GM21528 (cell line): ENCODE measurements at regions not wholly inside any gene's neighbourhood (a gene's known extent, or its start where the extent isn't known, plus 50 kb on each side); places are given as distances from the start of the nearest gene placed in this dataset.

ENCODE experiments used
- ATAC-seq: cut with Tn5 transposase; IDR thresholded peaks from one replicate; pipeline ENCODE4 v1.9.1; 2021; ENCODE audit warnings: mild to moderate bottlenecking, moderate library complexity; ENCODE audit not compliant: unreplicated experiment, low FRiP score

DNA sequence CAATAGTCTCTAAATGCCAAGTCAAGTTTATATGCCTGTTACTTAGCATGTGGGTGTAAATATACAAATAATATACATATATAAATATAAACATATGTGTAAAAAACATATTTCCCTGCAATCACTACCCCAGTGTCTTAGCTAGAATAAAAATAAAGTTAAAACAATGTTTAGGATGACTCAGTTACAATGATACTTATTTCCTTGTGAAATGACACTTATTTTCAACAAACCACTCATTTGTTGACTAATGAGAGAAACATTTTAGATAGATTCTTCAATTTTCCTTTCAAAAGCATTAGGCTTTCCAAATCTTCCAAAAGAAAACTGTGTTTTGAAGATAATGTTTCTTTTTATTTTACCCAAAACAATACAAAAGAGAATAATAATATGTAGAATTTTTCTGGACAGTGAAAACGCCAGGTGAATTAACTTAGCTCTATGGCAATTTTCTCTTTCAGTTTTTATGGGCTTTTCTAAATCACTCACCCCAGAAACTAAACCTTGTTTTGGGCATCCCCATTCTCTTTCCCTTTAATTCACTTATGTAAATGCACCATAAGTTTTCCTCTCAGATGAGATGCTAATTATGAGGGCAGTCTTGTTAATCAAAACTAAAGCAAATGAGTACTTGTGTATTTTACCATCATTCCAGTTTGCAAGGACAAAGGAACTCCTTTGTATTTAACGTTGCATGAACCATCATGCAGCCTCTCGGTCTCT is 465.9 kb downstream of the BCAT1 start:
- ATAC-seq: no peak

DNA sequence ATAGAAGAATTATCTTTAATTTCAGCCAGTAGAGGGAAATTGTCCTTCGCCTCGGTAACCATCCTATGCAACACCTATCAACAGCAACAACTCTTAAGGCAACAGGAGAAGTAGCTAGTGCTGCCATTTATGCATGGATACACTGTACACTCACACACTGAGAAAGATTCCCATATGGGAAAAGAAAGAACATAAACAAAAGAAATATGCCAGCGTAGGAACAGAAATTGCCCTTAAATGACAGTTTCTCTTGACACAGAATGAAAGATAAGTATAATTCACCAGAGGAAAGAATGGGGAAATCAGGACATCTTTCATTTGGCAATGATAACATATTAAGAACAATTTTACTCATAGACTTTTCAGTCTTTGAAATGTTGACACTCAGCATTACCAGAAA is 466.9 kb downstream of the BCAT1 start:
- ATAC-seq: no peak

DNA sequence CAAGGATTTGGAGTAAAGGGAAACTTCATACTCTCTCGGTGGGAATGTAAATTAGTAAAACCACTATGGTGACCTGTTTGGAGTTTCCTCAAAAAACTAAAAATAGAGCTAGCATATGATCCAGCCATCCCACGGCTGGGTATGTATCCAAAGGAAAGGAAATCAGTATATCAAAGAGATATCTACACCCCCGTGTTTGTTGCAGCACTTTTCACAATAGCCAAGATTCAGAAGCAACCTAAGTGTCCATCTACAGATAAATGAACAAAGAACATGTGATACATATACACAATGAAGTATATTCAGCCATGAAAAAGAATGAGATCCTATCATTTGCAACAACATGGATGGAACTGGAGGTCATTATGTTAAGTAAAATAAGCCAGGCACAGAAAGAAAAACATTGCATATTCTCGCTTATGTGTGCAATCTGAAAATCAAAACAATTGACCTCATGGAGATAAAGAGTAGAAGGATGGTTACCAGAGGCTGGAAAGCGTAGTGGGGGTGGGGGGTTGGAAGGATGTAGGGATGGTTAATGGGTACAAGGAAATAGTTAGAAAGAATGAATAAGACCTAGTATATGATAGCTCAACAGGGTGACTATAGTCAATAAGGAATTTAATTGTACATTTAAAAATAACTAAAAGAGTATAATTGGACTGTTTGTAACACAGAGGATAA is 468.0 kb downstream of the BCAT1 start:
- no peak for ATAC-seq

DNA sequence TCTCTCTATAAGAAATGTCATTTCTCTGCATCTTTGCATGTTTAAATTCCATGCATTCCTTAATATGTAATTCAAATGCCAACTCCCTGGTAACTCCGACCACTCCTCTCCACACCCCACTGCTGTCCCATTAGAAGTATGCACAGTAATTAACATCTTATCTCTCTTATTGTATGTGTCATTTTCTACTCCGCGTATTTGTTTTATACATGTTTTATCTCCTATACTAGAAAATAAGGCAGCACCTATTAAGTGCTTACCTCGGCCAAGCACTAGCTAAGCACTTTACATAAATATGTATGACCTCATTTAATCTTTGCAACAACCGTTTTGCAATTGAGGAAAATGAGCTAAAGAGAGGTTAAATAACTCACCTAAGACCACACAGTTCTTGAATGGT is 469.8 kb downstream of the BCAT1 start:
- ATAC-seq: no peak

DNA sequence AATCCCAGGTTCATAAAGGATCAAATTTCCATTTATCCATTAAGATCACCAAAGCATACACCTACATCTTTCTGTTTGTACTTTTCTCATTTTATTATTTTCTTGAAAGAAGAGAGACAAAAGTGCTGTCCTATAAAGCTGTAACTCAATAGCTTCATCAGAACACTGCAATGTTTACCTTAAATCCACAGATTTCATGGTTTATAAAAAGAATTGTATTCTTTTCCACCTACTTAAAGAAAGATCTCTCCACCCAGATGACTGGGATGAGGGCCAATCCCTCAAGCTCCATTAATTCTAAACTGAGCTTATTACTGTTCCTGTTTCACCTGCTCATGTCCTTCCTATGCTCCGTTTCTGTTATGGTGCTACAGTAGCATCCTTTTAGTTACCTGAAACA is 470.6 kb downstream of the BCAT1 start:
- no peak for ATAC-seq

DNA sequence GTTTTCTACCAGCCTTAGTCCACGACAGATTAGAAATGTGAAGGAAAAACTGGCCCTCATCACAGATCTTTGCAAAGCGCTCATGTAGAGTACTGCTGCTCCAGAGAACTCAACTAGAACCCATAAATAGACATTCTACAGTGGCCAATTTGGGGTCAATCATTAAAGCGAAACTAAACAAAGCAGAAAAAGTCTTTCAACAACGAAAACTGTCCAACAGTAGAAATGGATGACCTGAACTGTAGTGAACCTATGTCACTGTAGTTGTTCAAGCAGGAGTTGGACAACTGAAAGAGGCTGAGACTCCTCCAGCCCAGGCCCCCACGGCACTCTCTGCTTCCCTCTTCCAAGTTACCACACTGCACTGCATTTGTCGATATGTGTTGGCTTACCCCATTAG is 472.6 kb downstream of the BCAT1 start:
- ATAC-seq: no peak

DNA sequence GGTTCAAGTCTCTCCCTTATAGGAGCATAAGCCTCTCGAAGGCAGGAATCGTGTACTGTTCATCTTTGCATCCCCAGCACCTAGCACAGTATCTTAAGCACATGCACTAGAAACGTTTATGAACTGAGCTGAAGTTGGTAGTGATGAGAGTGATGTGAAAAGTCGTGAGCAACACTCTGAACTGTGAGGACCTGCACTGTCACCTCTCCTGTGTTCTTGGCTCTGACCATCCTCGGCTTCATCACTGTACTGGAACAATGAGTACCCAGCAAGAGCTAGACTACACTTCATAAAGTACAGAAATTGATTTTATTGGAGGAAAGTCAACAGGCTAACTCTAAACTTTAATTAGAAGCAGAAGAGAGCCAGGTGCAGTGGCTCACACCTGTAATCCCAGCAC is 473.6 kb downstream of the BCAT1 start:
- ATAC-seq: no peak

DNA sequence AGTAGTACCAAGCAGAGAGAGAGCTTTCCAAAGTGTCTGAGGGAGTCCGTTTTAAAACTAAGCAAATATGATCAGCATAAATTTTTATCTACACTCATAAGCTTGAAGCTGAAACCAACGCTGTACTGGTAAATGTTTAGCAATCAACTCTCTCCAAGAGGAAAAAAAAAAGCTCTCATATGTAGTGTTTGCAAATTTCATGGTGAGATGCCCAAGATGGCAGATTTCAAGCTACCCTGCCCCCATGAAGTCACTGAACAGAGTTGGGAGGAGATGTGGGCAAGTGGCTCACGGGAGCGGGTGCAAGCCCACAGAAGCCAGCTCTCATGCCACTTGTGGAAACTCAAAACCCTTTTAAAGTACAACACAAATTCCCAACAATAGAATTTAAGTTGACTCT is 475.8 kb downstream of the BCAT1 start:
- no peak for ATAC-seq

DNA sequence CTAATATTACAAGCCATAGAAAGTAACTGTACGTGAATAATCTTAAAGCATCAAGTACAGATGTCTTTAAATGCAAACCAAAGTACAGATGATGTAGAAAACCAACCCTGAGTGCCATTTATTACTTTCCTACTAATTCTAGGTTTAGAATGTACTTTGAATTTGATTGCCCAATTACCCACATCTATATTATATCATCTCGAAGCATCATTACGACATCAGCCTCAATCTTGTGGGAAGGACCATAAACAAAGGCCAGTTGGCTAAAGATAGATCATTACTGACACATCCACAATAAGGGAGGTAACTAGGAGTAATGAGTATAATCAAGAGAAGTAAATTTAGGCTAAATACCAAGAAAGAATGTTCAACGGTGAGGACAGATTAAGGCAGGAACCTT is 478.9 kb downstream of the BCAT1 start:
- ATAC-seq: no peak

DNA sequence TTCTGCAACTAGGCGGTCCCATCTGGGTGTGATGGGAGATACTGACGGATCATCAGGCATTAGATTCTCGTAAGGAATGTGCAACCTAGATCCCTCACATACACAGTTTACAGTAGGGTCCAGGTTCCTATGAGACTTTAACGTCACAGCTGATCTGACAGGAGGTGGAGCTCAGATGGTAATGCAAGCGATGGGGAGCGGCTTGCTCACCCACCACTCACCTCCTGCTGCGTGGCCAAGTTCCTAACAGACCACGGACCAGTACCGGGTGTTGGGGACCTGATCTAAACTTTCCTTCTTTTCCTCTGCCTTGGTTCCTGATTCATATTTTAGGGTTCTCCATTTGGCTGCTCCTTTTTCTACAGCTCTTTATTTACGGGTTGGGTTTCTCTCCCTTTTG is 479.8 kb downstream of the BCAT1 start:
- no peak for ATAC-seq

DNA sequence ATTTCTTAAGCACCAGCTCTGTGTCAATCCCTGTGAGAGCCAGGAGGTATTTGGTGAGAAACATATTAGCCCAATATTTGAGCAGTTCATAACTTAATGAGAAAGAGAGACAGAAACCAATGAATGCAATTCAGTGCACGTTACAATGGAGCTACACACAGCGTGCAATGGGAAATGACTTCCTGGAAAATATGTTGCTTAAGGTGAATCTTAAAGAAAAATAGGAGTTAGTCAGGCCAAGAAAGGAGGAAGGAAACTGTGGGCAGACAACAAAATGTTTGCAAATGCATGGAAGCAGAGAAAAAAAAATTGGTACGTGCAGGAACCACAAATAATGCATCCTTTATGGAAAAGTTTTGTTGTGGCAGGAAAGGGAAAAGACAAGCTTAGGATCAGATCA is 481.7 kb downstream of the BCAT1 start:
- no peak for ATAC-seq

DNA sequence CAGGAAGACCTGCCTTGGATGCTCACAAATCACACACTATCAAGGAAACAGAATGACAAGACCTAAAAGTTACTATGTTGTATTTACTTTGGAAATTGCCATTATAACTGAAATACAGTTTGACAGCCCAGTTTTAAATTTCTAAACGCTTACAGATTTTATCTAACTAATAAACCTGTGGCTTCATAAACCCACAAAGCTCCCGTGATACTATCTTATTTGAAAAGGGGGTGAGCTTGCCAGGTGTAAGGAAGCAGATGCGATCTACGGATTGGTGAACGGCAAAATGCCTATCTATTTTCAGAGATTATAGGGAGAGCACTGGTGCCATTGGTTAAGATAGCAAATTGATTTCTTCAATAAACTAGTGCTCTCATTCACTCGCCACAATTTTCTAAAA is 485.5 kb downstream of the BCAT1 start:
- no peak for ATAC-seq

DNA sequence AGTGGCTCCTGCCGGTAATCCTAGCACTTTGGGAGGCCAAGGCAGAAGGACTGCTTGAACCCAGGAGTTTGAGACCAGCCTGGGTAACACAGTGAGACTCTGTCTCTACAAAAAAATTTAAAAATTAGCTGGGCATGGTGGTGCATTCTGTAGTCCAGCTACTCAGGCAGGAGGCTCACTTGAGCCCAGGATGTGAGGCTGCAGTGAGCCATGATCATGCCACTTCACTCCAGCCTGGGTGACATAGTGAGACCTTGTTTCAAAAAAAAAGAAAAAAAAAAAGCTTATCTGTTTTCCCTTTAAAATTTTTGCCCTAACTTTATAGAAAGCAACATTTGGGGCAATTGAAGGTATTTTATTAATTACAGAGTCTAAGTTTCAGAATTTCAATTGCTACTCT is 486.0 kb downstream of the BCAT1 start:
- no peak for ATAC-seq

DNA sequence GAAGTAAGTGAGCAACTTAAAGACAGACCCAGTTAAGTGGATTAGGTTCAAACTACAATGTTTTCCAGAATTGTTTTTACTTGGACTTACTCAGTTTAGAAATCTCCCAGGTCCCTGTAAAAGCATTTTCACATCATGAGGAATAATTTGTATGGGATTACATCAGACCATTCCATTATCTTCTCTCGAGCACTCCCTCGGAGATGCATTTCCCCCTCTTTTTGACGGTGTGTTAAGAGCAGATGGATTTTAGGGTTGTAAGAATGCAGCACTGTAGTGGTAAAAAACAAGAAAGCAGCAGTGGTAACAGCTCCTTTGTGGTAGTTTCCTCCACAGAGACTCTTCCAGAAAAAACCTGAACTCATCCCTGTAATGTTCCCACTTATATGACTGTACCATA is 488.4 kb downstream of the BCAT1 start:
- ATAC-seq: no peak

DNA sequence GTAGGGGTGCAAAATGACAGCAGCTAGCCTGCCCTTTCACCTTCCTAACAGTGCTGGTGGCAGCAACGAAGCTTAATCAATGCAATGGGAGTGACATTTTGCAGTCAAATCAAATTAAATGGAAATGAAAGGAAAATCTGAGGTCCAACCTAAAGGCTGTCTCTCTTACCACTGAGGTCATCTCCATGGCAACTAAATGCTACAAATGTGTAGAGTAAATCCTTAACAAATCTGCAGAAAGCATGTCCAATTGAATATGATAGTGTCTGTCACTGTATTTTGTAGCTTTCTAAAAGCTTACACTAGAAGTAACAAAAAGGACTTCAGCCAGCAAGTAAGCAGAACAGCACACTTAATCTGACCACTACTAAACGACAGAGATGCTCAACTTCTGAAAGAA is 488.8 kb downstream of the BCAT1 start:
- no peak for ATAC-seq

DNA sequence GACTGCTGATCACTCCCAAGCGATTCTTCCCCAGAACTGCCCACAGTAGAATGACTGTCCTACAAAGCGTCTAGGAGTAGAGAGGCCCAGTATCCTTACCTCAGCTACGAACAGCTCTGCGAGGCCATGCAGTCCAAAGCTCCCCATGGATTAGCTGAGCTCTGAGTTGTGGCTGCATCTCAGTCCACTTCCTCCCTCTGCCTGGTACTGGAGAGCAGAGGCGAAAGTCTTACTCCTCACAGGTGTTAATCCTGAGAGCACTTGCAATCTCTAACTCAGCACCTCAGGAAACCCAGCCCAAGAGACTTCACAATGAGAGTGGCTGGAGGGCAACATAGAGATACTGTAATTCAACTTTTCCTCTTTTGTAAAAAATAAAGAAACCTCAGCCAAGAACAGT is 493.1 kb downstream of the BCAT1 start:
- no peak for ATAC-seq

DNA sequence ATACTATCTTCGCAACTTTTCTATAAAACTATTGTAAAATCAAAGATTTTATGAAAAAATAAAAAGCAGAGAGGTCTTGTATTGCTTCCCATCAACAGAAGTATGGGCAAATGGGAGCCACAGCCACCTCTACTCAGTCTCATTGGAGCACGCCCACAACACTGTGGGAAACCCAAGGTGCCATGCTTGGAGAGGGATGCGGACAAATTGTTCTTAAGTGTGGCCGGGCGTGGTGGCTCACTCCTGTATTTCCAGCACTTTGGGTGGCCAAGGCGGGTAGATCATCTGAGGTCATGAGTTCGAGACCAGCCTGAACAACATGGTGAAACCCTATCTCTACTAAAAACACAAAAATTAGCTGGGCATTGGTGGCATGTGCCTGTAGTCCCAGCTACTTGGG is 498.2 kb upstream of the SOX5 start:
- ATAC-seq: no peak

DNA sequence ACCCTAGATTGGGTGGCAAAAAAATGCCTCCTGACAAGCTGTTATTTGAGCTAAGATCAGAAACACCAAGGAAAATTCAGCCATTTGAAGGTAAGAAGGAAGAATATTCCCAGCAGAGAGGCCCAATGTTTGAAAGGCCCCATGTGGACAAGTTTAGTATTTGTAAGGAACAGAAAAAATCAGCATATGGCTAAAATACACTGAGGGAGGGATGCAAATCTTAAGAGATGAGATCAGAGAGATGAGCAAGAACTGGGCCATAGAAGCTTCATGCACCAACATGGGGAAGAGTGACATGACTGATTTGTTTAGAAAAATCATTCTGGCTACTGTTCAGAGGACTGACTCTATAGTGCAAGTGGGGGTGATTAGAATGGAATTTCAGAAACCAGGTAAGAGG is 496.8 kb upstream of the SOX5 start:
- no peak for ATAC-seq

DNA sequence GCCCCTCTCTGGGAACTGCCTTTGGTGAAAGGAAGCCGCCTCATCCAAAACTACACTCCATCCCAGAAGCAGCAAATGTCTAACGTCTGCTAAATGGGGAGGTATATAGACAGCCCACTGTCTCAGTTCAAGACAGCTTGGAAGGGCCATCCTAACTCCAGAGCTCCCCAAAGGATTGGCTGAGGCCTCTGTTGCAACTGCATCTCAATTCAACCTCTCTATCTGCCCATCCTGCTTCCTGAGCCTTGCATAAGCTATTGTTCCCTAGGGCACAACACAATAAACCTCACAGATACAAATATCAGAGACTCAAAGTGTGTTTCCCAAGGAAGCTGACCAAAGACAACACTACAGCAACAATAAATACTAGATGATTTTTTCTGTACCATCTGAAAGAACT is 495.2 kb upstream of the SOX5 start:
- ATAC-seq: no peak

DNA sequence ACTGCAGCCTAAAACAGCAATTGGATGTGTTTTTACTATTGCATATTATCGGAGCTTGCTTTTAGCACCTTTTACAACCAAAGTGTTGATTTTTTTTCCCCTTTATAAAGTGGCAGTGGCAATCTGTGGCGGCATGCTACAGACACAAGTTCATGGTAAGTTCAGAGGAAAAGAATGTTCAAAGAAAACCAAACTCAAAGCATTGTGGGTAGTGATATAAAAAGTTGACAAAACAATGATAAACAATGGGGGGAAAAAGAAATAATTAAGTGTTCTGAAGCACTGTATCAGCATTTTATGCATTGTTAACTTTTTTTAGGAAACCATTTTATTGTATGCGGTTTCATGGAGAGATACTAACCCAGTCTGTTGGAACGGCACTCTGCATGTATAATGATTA is 492.0 kb upstream of the SOX5 start:
- no peak for ATAC-seq

DNA sequence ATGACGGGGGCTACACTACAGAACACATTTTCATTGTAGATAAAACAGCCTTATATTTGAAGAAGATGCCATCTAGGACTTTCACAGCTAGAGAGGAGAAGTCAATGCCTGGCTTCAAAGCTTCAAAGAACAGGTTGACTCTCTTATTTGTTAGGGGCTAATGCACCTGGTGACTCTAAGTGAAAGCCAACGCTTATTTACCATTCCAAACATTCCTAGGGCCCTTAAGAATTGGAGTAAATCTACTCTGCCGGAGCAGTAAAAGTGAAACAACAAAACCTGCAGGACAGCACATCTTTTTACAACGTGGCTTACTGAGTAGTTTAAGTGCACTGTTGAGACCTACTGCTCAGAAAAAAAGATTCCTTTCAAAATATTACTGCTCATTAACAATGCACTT is 487.2 kb upstream of the SOX5 start:
- ATAC-seq: no peak

DNA sequence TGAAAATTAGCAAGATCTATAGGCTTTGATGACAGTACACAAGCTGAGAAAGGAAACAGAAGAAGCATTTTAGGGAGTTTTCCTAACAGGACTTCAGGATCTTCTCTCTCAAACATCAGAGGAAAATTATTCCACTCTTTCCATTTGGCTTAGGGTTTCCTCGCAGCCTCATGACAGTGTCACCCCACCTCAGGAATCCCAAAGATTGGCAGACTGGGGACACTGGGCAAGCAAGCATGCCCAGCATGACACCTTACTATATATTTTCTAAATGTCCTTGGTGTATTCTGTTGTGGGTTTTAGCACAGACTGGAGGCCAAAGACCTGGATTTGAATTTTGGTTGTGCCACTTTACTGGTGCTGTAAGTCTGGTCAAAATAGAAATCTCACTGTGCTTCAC is 482.4 kb upstream of the SOX5 start:
- no peak for ATAC-seq

DNA sequence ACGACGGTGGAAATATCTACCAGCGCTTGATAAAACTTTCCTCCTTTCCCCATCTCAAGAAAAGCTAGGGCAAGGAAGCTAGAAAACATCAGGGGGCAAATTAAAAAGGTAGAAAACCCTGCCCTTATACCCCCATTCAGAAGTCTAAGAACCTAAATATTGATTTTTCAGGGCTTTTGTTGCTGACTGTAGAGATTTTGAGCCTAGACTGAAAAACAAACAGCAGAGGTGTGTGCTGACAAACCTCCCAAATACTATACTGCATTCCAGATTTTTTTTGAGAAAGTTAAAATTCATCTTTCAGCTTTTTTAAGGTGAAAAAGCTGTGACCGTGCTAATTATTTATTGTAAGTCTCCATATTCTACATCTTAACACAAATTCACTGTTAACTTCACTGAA is 478.3 kb upstream of the SOX5 start:
- ATAC-seq: no peak
